GM11168 (cell line): ENCODE measurements at regions not wholly inside any gene's neighbourhood (a gene's known extent, or its start where the extent isn't known, plus 50 kb on each side); places are given as distances from the start of the nearest gene placed in this dataset.
"Not testable (repeated sequence)": the region's sequence is repeated elsewhere in the genome, so short reads cannot be mapped to it uniquely, and the experiment has no call there.

Experiments used
- in situ Hi-C: fragments of 300-500 bp; cut with MboI; formaldehyde crosslinking; loops from one replicate; pipeline ENCODE4 v1.12.0; 2022; ENCODE audit warnings: low sequenced_read_pairs; ENCODE audit not compliant: unreplicated experiment

- in situ Hi-C loops, result loop anchor here (5.0 kb wide), 1 partner anchor 54 kb away; no protein-coding TSS in a partner anchor
Measured at GRCh38 chr18:63071701-63072141, 247.8 kb downstream of the BCL2 start.

- in situ Hi-C loops, result loop anchor here (5.0 kb wide), 1 partner anchor 54 kb away; no protein-coding TSS in a partner anchor
Measured at GRCh38 chr18:63070767-63071502, 248.6 kb downstream of the BCL2 start.

- in situ Hi-C loops, result no loop called here
Measured at GRCh38 chr18:63069496-63069895, 250.1 kb downstream of the BCL2 start.

DNA sequence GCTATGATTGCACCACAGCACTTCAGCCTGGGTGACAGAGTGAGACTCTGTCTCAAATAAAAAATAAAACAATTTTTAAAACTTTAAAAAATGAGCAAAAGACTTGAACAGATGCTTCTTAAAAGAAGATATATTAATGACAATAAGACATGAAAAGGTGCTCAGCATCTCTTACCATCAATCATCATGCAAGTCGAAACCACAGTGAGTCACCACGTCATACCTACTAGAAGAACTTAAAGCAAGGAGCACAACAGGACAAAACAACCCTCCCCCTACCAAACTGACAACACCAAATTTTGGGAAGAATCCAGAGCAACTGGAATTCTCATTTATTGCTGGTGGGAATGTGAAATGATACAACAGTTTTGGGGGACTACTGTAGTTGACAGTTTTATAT is 251.6 kb downstream of the BCL2 start:
- in situ Hi-C loops, result no loop called here

DNA sequence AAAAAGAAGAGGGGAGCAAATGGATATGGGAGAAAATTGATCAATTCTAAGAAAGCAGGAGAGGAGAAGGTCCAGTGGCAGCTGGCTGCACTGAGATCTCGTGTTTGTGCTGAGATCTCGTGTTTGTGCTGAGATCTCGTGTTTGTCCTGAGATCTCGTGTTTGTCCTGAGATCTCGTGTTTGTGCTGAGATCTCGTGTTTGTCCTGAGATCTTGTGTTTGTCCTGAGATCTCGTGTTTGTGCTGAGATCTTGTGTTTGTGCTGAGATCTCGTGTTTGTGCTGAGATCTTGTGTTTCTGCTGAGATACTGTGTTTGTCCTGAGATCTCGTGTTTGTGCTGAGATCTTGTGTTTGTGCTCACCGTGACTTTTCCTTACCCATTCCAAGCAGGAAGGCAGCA is 254.4 kb downstream of the BCL2 start:
- in situ Hi-C loops, result no loop called here

GRCh38 chr18:63063171-63063570 is 256.4 kb downstream of the BCL2 start:
- in situ Hi-C loops, result no loop called here

GRCh38 chr18:63062246-63062645 is 257.3 kb downstream of the BCL2 start:
- in situ Hi-C loops, result no loop called here

DNA sequence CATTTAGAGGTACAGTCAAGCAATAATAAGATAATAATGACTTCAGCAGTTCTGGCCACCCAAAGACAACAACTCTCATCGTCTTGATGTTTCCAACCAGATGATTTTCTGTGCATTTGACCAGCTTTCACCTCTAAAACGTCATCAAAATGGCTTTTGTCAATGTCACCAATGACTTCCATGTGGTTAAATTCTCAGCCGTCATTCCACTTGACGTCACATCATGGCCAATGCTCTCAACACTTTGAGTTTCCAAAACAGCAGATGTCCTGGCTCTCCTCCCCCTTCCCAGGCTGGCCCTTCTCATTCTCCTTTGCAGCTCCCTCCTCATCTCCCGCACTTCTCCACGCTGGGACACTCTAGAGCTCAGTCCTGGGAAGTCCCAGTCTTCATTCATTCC is 258.3 kb downstream of the BCL2 start:
- in situ Hi-C loops, result no loop called here

- in situ Hi-C loops, result no loop called here
Measured at GRCh38 chr18:63058521-63058920, 261.0 kb downstream of the BCL2 start.

DNA sequence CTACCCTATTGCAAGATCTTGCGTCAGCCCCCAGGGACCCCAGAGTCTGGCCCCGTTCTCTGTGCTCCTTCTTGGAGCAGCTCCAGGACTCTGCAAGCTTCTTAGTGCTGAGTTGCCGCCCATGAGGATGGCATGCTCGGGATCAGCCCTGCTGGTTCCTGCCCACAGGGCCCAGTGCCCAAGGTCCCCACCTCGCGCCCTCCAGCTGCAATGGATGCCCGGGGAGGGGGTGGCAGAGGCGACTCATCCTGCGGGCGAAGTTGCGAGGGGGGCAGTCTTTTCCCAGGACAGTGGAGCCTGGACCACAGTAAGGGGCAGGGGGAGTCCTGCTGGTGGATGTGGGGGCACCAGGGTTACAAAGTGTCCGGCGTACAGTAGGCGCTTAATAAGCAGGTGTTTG is 261.9 kb downstream of the BCL2 start:
- in situ Hi-C loops, result no loop called here

DNA sequence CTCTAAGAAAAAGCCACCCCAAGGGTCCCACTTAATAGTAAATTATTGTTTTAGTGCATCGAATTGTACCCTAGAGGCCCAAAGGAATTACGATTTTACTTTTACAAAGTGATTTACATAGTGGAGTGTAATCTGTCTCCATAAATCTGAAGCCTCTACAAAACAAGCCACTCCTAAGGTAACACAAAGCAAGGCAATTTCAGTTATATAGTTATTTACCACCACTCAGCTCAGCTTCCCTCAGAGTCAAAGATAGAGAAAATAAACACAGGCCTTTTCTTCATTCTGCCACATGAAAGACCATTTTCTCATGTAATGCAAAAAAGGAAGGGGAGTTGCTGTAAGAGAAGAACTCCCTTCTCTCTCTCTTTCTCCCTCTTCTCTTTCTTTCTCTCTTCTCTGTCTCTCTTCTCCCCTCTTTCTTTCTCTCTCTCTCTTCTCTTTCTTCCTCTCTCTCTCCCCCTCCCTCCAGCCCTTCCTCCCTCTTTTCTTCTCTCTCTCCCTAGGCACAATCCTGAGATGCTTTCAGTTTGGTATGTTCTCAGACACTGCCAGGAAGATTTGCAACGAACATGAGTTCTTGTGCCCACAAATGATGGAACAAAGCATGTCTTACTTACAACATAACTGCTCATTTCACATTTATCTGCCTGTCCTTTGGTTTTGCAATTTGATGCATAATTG is 264.5 kb downstream of the BCL2 start:
- in situ Hi-C loops, result no loop called here

GRCh38 chr18:63051928-63052327 is 267.6 kb downstream of the BCL2 start:
- in situ Hi-C loops, result no loop called here

DNA sequence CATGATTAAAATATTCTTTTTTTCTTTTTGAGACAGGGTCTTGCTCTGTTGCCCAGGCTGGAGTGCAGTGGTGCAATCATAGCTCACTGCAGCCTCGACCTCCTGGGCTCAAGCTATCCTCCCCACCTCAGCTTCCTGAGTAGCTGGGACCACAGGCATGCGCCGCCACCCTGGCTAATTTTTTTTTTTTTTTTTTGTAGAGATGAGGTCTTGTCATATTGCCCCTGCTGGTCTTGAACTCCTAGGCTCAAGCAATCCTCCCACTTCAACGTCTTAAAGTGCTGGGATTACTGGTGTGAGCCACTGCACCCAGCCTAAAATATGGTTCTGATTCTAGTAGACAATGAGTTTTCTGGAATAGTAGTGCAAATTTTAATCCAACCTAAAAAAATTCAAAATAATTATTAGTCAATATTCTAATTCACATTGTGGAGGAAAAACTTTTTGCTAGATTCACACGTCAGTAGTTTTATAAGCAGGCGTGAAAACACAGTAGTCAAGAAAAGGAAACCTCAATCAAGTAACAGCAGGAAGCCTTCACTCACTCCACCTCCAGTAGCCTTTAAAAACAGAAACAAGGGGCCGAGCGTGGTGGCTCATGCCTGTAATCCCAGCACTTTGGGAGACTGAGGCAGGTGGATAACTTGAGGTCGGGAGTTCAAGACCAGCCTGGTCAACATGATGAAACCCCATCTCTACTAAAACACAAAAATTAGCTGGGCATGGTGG is 268.7 kb downstream of the BCL2 start:
- in situ Hi-C loops, result not testable (repeated sequence)

DNA sequence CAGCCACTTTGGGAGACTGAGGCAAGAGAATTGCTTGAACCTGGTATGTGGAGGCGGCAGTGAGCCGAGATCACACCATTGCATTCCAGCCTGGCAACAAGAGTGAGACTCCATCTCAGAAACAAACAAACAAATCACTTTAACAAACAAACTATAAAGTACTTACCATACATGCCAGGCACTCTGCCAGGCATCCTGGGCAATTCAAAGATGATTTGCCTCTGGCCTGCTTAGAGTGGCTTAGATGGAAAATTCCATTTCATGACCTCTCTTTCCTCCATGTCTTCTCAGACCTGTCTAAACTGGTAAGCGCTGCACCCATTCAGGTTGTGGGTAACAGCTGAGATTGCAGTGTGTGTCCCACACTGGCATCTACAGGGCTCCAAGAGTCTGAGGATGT is 273.2 kb downstream of the BCL2 start:
- in situ Hi-C loops, result no loop called here

GRCh38 chr18:63043516-63043915 is 276.1 kb downstream of the BCL2 start:
- in situ Hi-C loops, result no loop called here

DNA sequence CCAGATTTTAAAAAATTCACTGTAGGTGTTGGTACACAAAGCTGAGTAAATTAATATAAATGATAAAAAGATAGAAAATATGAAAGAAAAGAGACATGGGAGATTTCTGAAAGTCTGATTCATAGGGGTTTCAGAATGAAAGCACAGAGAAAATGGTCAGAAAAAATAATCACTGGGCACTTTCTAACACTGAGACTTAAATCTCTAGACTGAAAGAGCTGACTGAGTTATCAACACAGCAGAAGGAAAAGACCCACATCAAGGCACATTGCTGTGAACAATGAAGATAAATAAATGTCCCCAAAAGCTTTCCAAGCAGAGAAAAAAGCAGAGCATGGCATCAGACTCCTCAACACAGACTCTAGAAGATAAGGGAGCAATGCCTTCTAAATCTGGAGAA is 277.2 kb downstream of the BCL2 start:
- in situ Hi-C loops, result no loop called here

- in situ Hi-C loops, result no loop called here
Measured at GRCh38 chr18:63040788-63041410, 278.7 kb downstream of the BCL2 start.

GRCh38 chr18:63037491-63037890 is 282.1 kb downstream of the BCL2 start:
- in situ Hi-C loops, result no loop called here

- in situ Hi-C loops, result no loop called here
Measured at GRCh38 chr18:63031375-63031774, 288.2 kb downstream of the BCL2 start.
